GM12878 (cell line): ENCODE measurements at regions not wholly inside any gene's neighbourhood (a gene's known extent, or its start where the extent isn't known, plus 50 kb on each side); places are given as distances from the start of the nearest gene placed in this dataset.
"Not testable (repeated sequence)": the region's sequence is repeated elsewhere in the genome, so short reads cannot be mapped to it uniquely, and the experiment has no call there.

Source experiments
- ATAC-seq: fragments of 200-7000 bp; cut with Tn5 transposase; 3 replicates; pipeline ENCODE4 v1.9.1; 2020; ENCODE audit warnings: mild to moderate bottlenecking, moderate library complexity
- BruUV-seq: library from RNA; stranded (reverse); fragments of 400-500 nt; replicated peaks from 2 replicates; lab custom pipeline; 2021; lab: Mats Ljungman, UMichigan
- CTCF ChIA-PET: fragments of 300-600 bp; sonication (Branson Sonifier 250); formaldehyde crosslinking; extraction: SDS; loops from one replicate; lab custom pipeline; 2021; ENCODE audit warnings: inconsistent platforms; lab: Yijun Ruan, JAX
- POLR2A ChIA-PET: fragments of 350-600 bp; formaldehyde crosslinking; extraction: SDS; loops from one replicate; lab custom pipeline; 2021; ENCODE audit warnings: inconsistent platforms; lab: Charles Lee
- RAD21 ChIA-PET: fragments of 300-600 bp; sonication (Branson Sonifier 250); formaldehyde crosslinking; loops from one replicate; lab custom pipeline; 2023; ENCODE audit warnings: antibody characterized with exemption; ENCODE audit not compliant: unreplicated experiment; lab: Charles Lee
- SMC1A ChIA-PET: fragments of 300-600 bp; sonication (Branson Sonifier 250); formaldehyde crosslinking; loops from one replicate; lab custom pipeline; 2023; ENCODE audit not compliant: unreplicated experiment, uncharacterized antibody; lab: Charles Lee
- DNase-seq: peaks from one replicate; pipeline ENCODE4 v3.0.0-alpha.2; 2011; ENCODE audit warnings: low read depth, low spot score
- FAIRE-seq: peaks from 3 replicates; lab custom pipeline; 2011; peaks lifted over from hg19 to GRCh38; lab: Jason Lieb, UNC
- H2AFZ ChIP-seq: 2 replicates; pipeline ENCODE4 v1.6.0; 2011; ENCODE audit warnings: low read depth, low read length, control low read depth; ENCODE audit not compliant: control insufficient read depth
- H3K27ac ChIP-seq: 2 replicates; pipeline ENCODE4 v1.5.1; 2011; ENCODE audit warnings: control low read depth; ENCODE audit not compliant: control insufficient read depth, insufficient read depth
- H3K27me3 ChIP-seq, 2 experiments: replicated peaks in 1 of 2; 2 replicates each; pipeline versions ENCODE4 v1.6.0 to v1.6.1; 2011; ENCODE audit warnings: low read length in 1 of 2; ENCODE audit not compliant: control insufficient read depth in 2 of 2, insufficient read depth in 2 of 2
- H3K36me3 ChIP-seq, 2 experiments: 2 replicates each; pipeline ENCODE4 v1.5.1; 2011; ENCODE audit warnings: low read length in 1 of 2; ENCODE audit not compliant: control insufficient read depth in 2 of 2, insufficient read depth in 2 of 2
- H3K4me1 ChIP-seq: 2 replicates; pipeline ENCODE4 v1.6.1; 2011; ENCODE audit warnings: mild to moderate bottlenecking, low read length, moderate library complexity, mixed read lengths; ENCODE audit not compliant: control insufficient read depth, insufficient read depth
- H3K4me2 ChIP-seq: 2 replicates; pipeline ENCODE4 v1.6.0; 2011; ENCODE audit warnings: control low read depth; ENCODE audit not compliant: control insufficient read depth, insufficient read depth
- H3K4me3 ChIP-seq: fragments of 200-600 bp; sonication (generic); 2 replicates; pipeline ENCODE4 v1.5.1; 2016
- H3K79me2 ChIP-seq: 2 replicates; pipeline ENCODE4 v1.6.0; 2011; ENCODE audit warnings: low read length; ENCODE audit not compliant: control insufficient read depth, insufficient read depth
- H3K9ac ChIP-seq: 2 replicates; pipeline ENCODE4 v1.8.0; 2011; ENCODE audit warnings: low read length, control low read depth, mixed read lengths; ENCODE audit not compliant: control insufficient read depth, insufficient read depth
- H3K9me3 ChIP-seq: replicated peaks from 3 replicates; pipeline ENCODE4 v1.5.1; 2011; ENCODE audit warnings: mild to moderate bottlenecking, low read length; ENCODE audit not compliant: control insufficient read depth, insufficient read depth
- H4K20me1 ChIP-seq: 2 replicates; pipeline ENCODE4 v1.6.0; 2011; ENCODE audit not compliant: control insufficient read depth, insufficient read depth
- ASH2L ChIP-seq: fragments of 300-600, 200-600 bp; sonication (generic); IDR thresholded peaks from 2 replicates; pipeline ENCODE4 v1.6.1; 2017; ENCODE audit warnings: low read depth, mild to moderate bottlenecking, borderline replicate concordance
- CHD2 ChIP-seq: IDR thresholded peaks from 2 replicates; pipeline ENCODE4 v1.6.1; 2011; ENCODE audit warnings: low read depth, low read length, improper control_type of control experiment, borderline replicate concordance
- EZH2 ChIP-seq: IDR thresholded peaks from 2 replicates; pipeline ENCODE4 v1.6.1; 2012; ENCODE audit warnings: low read depth, mild to moderate bottlenecking, control low read depth, inconsistent platforms, low read length, borderline replicate concordance; ENCODE audit not compliant: control insufficient read depth
- PRDM15 ChIP-seq: fragments of 450-650 bp; formaldehyde crosslinking; IDR thresholded peaks from 2 replicates; pipeline ENCODE4 v1.4.0; 2020; ENCODE audit warnings: mild to moderate bottlenecking, moderate library complexity
- WGBS: methylation state at CpG from one replicate; pipeline ENCODE4 v1.1.6; 2016; ENCODE audit warnings: low lambda C conversion rate; ENCODE audit not compliant: insufficient replicate concordance, insufficient coverage; ENCODE audit errors: missing lambda C conversion rate; 5-methylcytosine and 5-hydroxymethylcytosine counted together
- in situ Hi-C: fragments of 300-500 bp; cut with MboI; formaldehyde crosslinking; loops from 9 replicates; pipeline ENCODE4 v1.14.3; 2018; ENCODE audit warnings: mixed read lengths
- intact Hi-C: fragments of 100-400 bp; cut with micrococcal nuclease; formaldehyde crosslinking; loops from one replicate; pipeline ENCODE4 v1.14.2; 2022; ENCODE audit not compliant: unreplicated experiment

GRCh38 chr15:68495981-68496705 is 64.2 kb upstream of the ITGA11 start (continued):
- TF ChIP-seq PRDM15 (CRISPR knock-in tag) (no peak), ASH2L (no peak), CHD2 (no peak), EZH2 (no peak)

- SMC1A ChIA-PET, H3K4me1 ChIP-seq, H3K4me3 ChIP-seq, H3K9me3 ChIP-seq, H3K4me2 ChIP-seq, FAIRE-seq, H3K27me3 ChIP-seq, in situ Hi-C loops, RAD21 ChIA-PET, H3K27ac ChIP-seq, POLR2A ChIA-PET, H3K9ac ChIP-seq, DNase-seq, BruUV-seq, intact Hi-C loops, H3K79me2 ChIP-seq, H3K36me3 ChIP-seq, ATAC-seq, H2AFZ ChIP-seq, H4K20me1 ChIP-seq: not testable (repeated sequence)
- WGBS = 16% methylated on average over 3 of the region's 3 CpGs
- CTCF ChIA-PET = interaction anchor here (0.5 to 1.0 kb wide), 2 partner anchors 53 to 175 kb away, joined by 3 to 4 read pairs; no protein-coding TSS in a partner anchor
Observed at GRCh38 chr15:68496751-68497150, 64.8 kb upstream of the ITGA11 start.
